Fibroblast of skin of right biceps (primary cell): ENCODE measurements at regions not wholly inside any gene's neighbourhood (a gene's known extent, or its start where the extent isn't known, plus 50 kb on each side); places are given as distances from the start of the nearest gene placed in this dataset.
"Not testable (repeated sequence)": the region's sequence is repeated elsewhere in the genome, so short reads cannot be mapped to it uniquely, and the experiment has no call there.

Experiments
- DNase-seq: peaks from one replicate; pipeline ENCODE4 v3.0.0-alpha.2; 2013

DNA sequence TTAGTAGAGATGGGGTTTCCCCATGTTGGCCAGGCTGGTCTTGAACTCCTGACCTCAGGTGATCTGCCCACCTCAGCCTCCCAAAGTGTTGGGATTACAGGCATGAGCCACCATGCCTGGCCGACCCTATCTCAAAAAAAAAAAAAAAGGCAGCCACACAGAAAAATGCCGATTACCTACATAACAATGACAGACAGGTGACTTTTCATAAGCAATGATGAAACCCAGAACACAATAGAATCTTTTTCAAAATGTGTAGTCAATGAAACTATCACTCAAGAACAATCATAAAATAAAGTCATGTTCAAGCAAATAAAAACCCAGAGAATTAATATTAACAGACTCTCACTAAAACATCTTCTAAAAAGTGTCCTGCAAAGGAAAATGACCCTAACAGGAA is 135.6 kb upstream of the MVB12B start:
- DNase-seq: not testable (repeated sequence)

DNA sequence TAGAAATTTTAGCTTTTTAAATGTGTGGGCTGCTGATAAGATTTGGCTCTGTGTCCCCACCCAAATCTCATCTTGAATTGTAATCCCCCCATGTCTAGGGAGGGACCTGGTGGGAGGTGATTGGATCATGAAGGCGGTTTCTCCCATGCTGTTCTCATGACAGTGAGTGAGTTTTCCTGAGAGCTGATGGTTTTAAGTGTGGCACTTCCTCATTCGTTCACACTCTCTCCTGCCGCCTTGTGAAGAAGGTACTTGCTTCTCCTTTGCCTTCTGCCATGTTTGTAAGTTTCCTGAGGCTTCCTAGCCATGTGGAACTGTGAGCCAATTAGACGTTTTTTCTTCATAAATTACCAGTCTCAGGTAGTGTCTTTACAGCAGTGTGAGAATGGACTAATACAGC is 127.8 kb upstream of the MVB12B start:
- DNase-seq: no peak

DNA sequence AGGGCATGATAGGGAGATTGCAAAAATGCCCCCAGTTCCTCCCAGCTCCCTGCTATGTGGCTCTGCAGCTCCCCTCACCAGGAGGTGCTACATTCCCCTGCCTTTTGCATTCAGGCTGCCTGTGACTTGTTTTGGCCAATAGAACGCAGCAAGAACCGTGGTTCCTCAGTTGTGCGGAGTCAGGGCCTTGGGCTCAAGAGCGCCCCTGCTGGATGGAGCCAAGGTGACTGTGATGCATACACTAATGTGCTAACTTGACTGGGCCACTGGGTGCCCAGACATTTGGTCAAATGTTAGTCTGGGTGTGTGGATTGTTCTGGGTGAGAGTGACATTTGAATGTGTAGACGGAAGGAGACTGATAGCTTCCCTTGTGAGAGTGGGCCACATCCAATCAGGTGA is 123.3 kb upstream of the MVB12B start:
- DNase-seq: no peak

DNA sequence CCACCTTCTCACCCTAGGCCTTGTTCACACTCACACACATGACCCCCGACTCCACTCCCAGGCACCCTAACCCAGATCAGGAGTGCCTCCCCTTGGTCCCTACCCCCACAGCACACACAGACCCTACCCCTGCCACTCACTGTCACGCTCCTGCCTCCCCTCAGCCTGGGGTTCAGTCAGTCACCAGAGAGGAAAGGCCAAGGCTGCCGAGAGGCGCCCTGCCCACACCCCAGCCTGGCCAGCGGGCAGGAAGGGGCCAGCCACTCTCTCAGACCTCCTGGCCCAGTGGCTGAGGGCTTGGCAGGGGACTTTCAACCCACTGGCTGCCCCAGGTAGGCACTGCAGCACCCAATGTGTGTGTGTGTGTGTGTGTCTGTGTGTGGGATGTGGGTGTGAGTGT is 122.4 kb upstream of the MVB12B start:
- DNase-seq: no peak

- DNase-seq: no peak
These were observed 121.9 kb upstream of the MVB12B start for GRCh38 chr9:126204708-126205225.

DNA sequence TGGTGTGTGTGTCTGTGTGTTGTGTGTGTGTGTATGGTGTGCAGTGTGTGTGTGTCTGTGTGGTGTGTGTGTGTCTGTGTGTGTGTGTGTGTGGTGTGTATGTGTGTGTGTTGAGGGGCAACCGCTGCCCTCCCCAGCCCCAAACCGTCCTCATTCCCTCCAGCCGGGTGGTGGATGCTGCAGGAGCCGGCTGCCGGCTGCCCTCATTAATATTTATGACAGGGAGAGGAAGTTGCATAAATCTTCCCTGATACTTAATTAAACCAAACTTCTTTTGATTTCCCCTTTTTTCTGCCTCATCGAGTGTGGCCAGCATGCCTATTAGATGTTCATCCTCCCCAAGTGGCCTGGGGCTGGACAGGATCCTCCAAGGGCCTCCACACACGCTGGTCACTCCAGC is 121.4 kb upstream of the MVB12B start:
- no peak for DNase-seq

- no peak for DNase-seq
These were observed 120.7 kb upstream of the MVB12B start for GRCh38 chr9:126205845-126206498.

DNA sequence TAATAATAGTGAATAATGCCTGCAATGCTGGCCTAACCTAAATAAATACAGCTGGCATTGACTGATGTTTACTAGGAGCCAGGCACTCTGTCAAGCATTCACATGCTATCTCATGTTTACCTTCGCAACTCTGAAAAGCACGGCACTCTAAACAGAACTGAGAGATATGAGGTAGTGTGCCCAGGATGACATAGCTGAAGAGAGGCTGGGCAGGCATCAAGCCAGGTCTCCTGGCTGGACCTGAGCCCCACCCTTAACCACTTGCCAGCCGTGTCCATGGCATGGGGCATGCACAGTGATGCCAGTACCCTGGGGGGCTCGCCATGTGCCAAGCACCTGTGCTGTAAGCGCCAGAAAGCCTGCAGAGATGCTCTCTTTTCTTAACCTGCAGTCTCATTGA is 119.4 kb upstream of the MVB12B start:
- no peak for DNase-seq

GRCh38 chr9:126208216-126208758 is 118.3 kb upstream of the MVB12B start:
- no peak for DNase-seq

DNA sequence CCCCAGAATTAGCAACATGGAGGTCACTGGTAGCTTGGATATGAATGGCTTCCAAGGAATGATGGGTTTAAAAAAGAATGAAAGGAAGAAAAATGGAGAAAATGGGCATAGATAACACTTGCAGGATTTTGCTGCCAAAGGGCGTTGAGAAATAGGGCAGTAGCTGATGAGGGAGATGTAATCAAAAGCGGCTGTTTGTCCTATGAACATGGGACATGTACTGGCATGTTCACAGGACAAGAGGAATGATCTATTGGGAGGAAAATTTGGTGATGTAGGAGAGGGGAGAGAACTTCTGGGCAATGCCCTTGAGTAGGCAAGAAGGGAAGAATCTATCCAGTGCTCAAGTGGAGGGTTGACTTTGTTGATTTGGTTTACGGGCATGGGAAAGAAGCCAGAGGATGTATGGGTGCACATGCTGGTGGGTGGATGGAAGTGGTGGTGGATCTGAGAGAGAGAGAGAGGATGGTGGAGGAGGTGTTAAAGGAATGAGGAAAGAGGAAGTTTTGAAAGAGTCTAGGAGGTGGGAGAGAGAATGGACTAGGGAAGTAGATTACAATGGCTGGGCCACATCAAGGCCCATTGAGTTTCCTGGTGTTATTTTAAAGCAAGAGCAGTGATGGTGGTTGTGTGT is 115.1 kb upstream of the MVB12B start:
- DNase-seq: no peak

- no peak for DNase-seq
These were observed 111.1 kb upstream of the MVB12B start for GRCh38 chr9:126215486-126215885.

- DNase-seq: no peak
These were observed 109.8 kb upstream of the MVB12B start for GRCh38 chr9:126216826-126217225.

GRCh38 chr9:126217250-126217653 is 109.4 kb upstream of the MVB12B start:
- DNase-seq: no peak

- no peak for DNase-seq
These were observed 108.8 kb upstream of the MVB12B start for GRCh38 chr9:126217797-126218196.

DNA sequence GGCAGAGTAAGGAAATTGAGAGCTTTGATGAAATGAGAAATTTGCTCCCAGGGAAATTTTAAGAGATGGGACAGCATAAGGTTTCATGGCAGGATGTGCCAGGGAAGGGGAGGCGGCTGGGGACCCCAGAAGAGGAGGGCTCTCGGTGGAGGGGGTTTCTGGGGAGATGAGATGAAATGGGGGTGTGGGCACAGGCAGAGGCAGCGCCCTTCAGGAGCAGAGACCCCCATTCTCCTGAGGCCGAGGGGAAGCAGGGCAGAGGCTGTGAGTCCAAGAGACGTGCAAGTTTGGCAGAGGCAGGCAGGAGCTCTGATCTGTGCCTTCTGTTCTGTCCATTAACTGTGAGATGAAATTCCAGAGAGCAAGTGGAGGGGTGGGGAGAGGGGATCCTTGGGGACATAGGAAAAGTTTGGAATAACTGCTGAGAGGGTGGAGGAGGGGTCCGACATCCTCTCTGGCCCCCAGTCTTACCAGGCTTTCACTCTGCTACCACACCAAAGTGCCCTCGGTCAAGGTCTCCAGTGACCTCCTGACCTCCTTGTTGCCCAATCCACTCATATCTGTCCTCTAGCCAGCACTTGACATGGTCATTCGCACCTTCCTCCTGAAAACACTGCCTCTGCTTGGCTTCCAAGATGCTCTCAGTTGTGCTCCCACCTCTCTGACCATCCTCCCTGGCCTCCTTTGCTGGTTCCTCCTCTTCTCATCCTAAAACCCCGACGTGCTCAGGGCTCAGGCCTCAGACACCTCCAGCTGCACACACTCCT is 108.1 kb upstream of the MVB12B start:
- no peak for DNase-seq

GRCh38 chr9:126219166-126219565 is 107.5 kb upstream of the MVB12B start:
- DNase-seq: no peak

DNA sequence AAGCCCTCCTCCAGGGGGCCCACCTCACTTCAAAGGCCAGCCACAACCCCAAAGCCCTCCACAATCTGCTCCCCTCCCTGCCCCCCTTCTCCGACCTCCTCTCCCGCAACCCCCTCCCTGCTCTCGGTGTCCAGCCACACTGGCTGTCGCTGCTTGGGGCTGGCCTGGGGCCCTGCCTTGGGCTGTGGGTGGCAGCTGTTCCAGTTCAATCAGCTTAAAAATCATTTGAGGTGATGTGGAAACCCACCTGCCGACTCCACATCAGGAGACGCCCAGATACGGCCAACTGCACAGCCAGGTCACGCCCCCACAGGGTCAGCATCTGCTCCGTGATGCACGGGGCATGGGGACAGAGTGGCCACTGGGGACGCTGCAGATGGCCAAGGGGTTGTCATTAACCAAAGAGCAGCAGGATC is 107.0 kb upstream of the MVB12B start:
- no peak for DNase-seq

GRCh38 chr9:126221480-126221879 is 105.1 kb upstream of the MVB12B start:
- no peak for DNase-seq

- DNase-seq: no peak
These were observed 104.2 kb upstream of the MVB12B start for GRCh38 chr9:126222363-126222834.

- DNase-seq: no peak
These were observed 103.7 kb upstream of the MVB12B start for GRCh38 chr9:126222835-126223431.

DNA sequence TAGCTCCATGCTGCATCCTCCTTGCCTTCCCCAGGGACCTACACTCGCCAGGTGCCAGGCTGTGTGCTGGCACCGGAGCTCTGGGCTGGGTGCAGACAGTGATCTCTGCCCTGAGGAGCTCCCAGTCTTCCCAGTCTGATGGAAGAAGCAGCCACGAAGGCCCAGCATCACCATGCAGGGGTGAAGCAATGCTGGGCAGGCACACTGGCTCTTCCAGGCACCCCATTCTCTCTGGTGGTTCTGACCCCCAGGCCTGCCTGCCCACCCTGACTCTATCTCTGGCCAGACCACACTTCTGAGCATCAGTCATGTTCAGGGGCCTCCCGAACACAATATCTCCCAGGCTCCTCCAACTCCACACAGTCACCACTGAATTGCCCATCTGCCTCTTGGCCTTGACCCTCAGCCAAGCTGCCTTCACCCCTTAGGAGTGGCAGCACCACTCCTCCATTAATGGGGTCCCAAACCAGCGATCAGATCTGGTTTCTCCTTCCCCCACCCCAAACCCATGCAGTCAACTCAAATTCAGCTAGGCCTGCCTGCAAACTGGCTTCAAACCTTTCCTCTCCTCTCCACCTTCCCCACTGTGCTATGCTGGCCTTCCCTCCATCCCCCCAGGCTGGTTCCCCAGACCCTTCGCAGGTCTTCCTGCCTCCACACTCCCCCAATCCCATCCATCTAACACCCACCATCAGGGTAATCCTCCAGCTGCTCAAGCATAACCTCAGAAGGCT is 102.7 kb upstream of the MVB12B start:
- no peak for DNase-seq
